IMR-90 (cell line): ENCODE measurements at regions not wholly inside any gene's neighbourhood (a gene's known extent, or its start where the extent isn't known, plus 50 kb on each side); places are given as distances from the start of the nearest gene placed in this dataset.

Experiments used
- ATAC-seq: fragments of 200-7000 bp; cut with Tn5 transposase; 2 replicates; pipeline ENCODE4 v1.9.1; 2020; ENCODE audit warnings: low read depth, mild to moderate bottlenecking, moderate library complexity
- BruUV-seq: library from RNA; stranded (reverse); fragments of 400-500 nt; replicated peaks from 2 replicates; lab custom pipeline; 2021; lab: Mats Ljungman, UMichigan
- CTCF ChIA-PET: fragments of 300-600 bp; formaldehyde crosslinking; extraction: SDS; loops from one replicate; lab custom pipeline; 2021; ENCODE audit warnings: antibody characterized with exemption; lab: Yijun Ruan, JAX
- POLR2A ChIA-PET: fragments of 300-600 bp; sonication (Branson Sonifier 250); formaldehyde crosslinking; loops from one replicate; lab custom pipeline; 2022; ENCODE audit warnings: antibody characterized with exemption; ENCODE audit not compliant: unreplicated experiment; lab: Charles Lee
- DNase-seq: peaks from one replicate; pipeline ENCODE4 v3.0.0; 2013
- H2AFZ ChIP-seq: replicated peaks from 2 replicates; pipeline ENCODE3; 2013; ENCODE audit warnings: low read length, mild to moderate bottlenecking; ENCODE audit not compliant: poor library complexity
- H2AK5ac ChIP-seq: 2 replicates; pipeline ENCODE4 v1.6.1; 2013; ENCODE audit warnings: low read depth, low read length, inconsistent platforms
- H2AK9ac ChIP-seq: replicated peaks from 2 replicates; pipeline ENCODE3; 2013; ENCODE audit warnings: mild to moderate bottlenecking, low read depth, low read length, moderate library complexity; ENCODE audit not compliant: poor library complexity
- H2BK120ac ChIP-seq: 2 replicates; pipeline ENCODE4 v1.6.1; 2013; ENCODE audit warnings: low read depth, low read length, inconsistent platforms
- H2BK15ac ChIP-seq: 3 replicates; pipeline ENCODE4 v1.6.1; 2013; ENCODE audit warnings: low read depth, low read length, inconsistent platforms
- H2BK20ac ChIP-seq: 2 replicates; pipeline ENCODE4 v1.6.1; 2013; ENCODE audit warnings: low read depth, mild to moderate bottlenecking, inconsistent platforms, low read length, moderate library complexity
- H2BK5ac ChIP-seq: 2 replicates; pipeline ENCODE4 v1.6.1; 2013; ENCODE audit warnings: mild to moderate bottlenecking, low read depth, low read length, inconsistent platforms; ENCODE audit not compliant: poor library complexity, severe bottlenecking
- H3K14ac ChIP-seq: replicated peaks from 2 replicates; pipeline ENCODE4 v1.6.1; 2013; ENCODE audit warnings: low read depth, low read length, inconsistent platforms
- H3K18ac ChIP-seq: 2 replicates; pipeline ENCODE4 v1.6.1; 2013; ENCODE audit warnings: low read depth, low read length, control low read depth
- H3K23ac ChIP-seq: 2 replicates; pipeline ENCODE4 v1.6.1; 2013; ENCODE audit warnings: low read depth, low read length, inconsistent platforms
- H3K27ac ChIP-seq: 2 replicates; pipeline ENCODE4 v1.5.1; 2013; ENCODE audit warnings: mild to moderate bottlenecking, control low read depth, low read length; ENCODE audit not compliant: insufficient read depth
- H3K27me3 ChIP-seq: 2 replicates; pipeline ENCODE4 v1.6.1; 2013; ENCODE audit warnings: low read length; ENCODE audit not compliant: control insufficient read depth, insufficient read depth
- H3K36me3 ChIP-seq: 2 replicates; pipeline ENCODE4 v1.6.1; 2013; ENCODE audit warnings: low read length, mixed read lengths; ENCODE audit not compliant: control insufficient read depth, insufficient read depth
- H3K4ac ChIP-seq: 2 replicates; pipeline ENCODE4 v1.6.1; 2013; ENCODE audit warnings: low read depth, low read length, inconsistent platforms
- H3K4me1 ChIP-seq: 2 replicates; pipeline ENCODE4 v1.6.1; 2013; ENCODE audit warnings: low read length, mixed read lengths; ENCODE audit not compliant: control insufficient read depth, insufficient read depth
- H3K4me2 ChIP-seq: 2 replicates; pipeline ENCODE4 v1.6.1; 2013; ENCODE audit warnings: low read depth, mild to moderate bottlenecking, control low read depth, low read length, moderate library complexity
- H3K4me3 ChIP-seq: 2 replicates; pipeline ENCODE4 v1.5.1; 2013; ENCODE audit warnings: low read depth, mild to moderate bottlenecking, control low read depth, low read length, moderate library complexity; ENCODE audit not compliant: insufficient read depth
- H3K56ac ChIP-seq: 2 replicates; pipeline ENCODE4 v1.6.1; 2013; ENCODE audit warnings: low read length, inconsistent platforms; ENCODE audit not compliant: insufficient read depth; ENCODE audit errors: extremely low read depth
- H3K79me1 ChIP-seq, 2 experiments: 2 replicates each; pipeline ENCODE4 v1.6.1; 2013; ENCODE audit warnings: low read length in 2 of 2, inconsistent platforms in 1 of 2, low read depth in 1 of 2
- H3K9ac ChIP-seq: 2 replicates; pipeline ENCODE4 v1.6.1; 2013; ENCODE audit warnings: low read depth, low read length, control low read depth
- H3K9me1 ChIP-seq: 2 replicates; pipeline ENCODE4 v1.6.1; 2013; ENCODE audit warnings: low read length, inconsistent platforms; ENCODE audit not compliant: insufficient read depth
- H3K9me3 ChIP-seq: 2 replicates; pipeline ENCODE4 v1.6.1; 2013; ENCODE audit warnings: low read length; ENCODE audit not compliant: control insufficient read depth, insufficient read depth
- H4K20me1 ChIP-seq: 2 replicates; pipeline ENCODE4 v1.6.1; 2013; ENCODE audit warnings: low read length, inconsistent platforms; ENCODE audit not compliant: insufficient read depth
- H4K5ac ChIP-seq: 2 replicates; pipeline ENCODE4 v1.6.1; 2013; ENCODE audit warnings: mild to moderate bottlenecking, low read depth, low read length, control low read depth
- H4K8ac ChIP-seq, 2 experiments: 2 replicates each; pipeline ENCODE4 v1.6.1; 2013; ENCODE audit warnings: low read depth in 2 of 2, low read length in 2 of 2, control low read depth in 1 of 2, inconsistent platforms in 1 of 2
- H4K91ac ChIP-seq: 2 replicates; pipeline ENCODE4 v1.6.1; 2013; ENCODE audit warnings: low read depth, low read length, inconsistent platforms; ENCODE audit not compliant: insufficient read depth
- CEBPB ChIP-seq: IDR thresholded peaks from 2 replicates; pipeline ENCODE4 v1.6.1; 2012; ENCODE audit warnings: low read depth, low read length, improper control_type of control experiment
- CTCF ChIP-seq: conservative IDR thresholded peaks from 2 replicates; pipeline ENCODE4 v1.5.1; 2012; ENCODE audit warnings: mild to moderate bottlenecking, low read depth, low read length, improper control_type of control experiment
- FOS ChIP-seq: fragments of 150-350 bp; IDR thresholded peaks from 2 replicates; pipeline ENCODE4 v1.6.1; 2016; ENCODE audit warnings: low read depth, low read length
- MXI1 ChIP-seq: IDR thresholded peaks from 2 replicates; pipeline ENCODE4 v1.6.1; 2012; ENCODE audit warnings: low read depth, mild to moderate bottlenecking, low read length, moderate library complexity, borderline replicate concordance
- POLR2A ChIP-seq: IDR thresholded peaks from 2 replicates; pipeline ENCODE4 v1.6.1; 2012; ENCODE audit warnings: mild to moderate bottlenecking, low read depth, low read length
- WGBS, 2 experiments: methylation state at CpG; one replicate each; pipeline versions ENCODE4 v1.1.5 to v1.1.7; 2013; ENCODE audit warnings: missing lambda C conversion rate in 2 of 2; ENCODE audit not compliant: insufficient read length in 1 of 2; ENCODE audit errors: extremely low coverage in 2 of 2; 5-methylcytosine and 5-hydroxymethylcytosine counted together
- dilution Hi-C: fragments of 300-500 bp; cut with HindIII; formaldehyde crosslinking; loops from one replicate; pipeline ENCODE4 v1.14.3; 2018; ENCODE audit warnings: low sequenced_read_pairs; ENCODE audit not compliant: unreplicated experiment
- in situ Hi-C: fragments of 300-500 bp; cut with MboI; formaldehyde crosslinking; loops from 3 replicates; pipeline ENCODE4 v1.14.3; 2019; ENCODE audit warnings: low sequenced_read_pairs, inconsistent platforms, mixed read lengths
- intact Hi-C: fragments of 100-400 bp; cut with micrococcal nuclease; formaldehyde crosslinking; loops from 2 replicates; pipeline ENCODE4 v1.10.0; 2022

- BruUV-seq, result no TSS peak
- Histone ChIP-seq H3K9me3 (no peaks in the 10 kb centered on the region), H3K36me3 (no peaks in the 10 kb centered on the region), H2BK5ac (no peak overlapping the region), H2AFZ (no peak overlapping the region), H2BK120ac (no peak overlapping the region), H3K9me1 (no peaks in the 10 kb centered on the region), H2AK5ac (no peak overlapping the region), H2BK20ac (no peak overlapping the region), H3K4me3 (no peak overlapping the region), H3K4me1 (no peaks in the 10 kb centered on the region), H3K9ac (no peak overlapping the region), H4K5ac (no peak overlapping the region), H3K18ac (no peak overlapping the region), H3K4me2 (no peak overlapping the region), H3K79me1 (no peaks in the 10 kb centered on the region), H4K91ac (no peak overlapping the region), H4K8ac (no peak overlapping the region), H3K14ac (no peak overlapping the region), H2BK15ac (no peak overlapping the region), H2AK9ac (no peak overlapping the region), H3K27me3 (no peaks in the 10 kb centered on the region), H3K56ac (no peak overlapping the region), H4K20me1 (no peaks in the 10 kb centered on the region), H3K27ac (no peak overlapping the region), H3K4ac (no peak overlapping the region), H3K23ac (no peak overlapping the region)
- ChIA-PET POLR2A (interaction anchor here (0.8 kb wide), 1 partner anchor 626 kb away, joined by 3 read pairs; no protein-coding TSS in a partner anchor), CTCF (no interaction called here)
- dilution Hi-C loops (no loop called here), intact Hi-C loops (no loop called here), in situ Hi-C loops (no loop called here)
- ATAC-seq (no peak), DNase-seq (no peak)
- WGBS, 2 experiments, result no CpG with 5 or more reads among the region's 1 CpG
- no peak for TF ChIP-seq CEBPB
- no peak for TF ChIP-seq CTCF
- TF ChIP-seq POLR2A, result no peak
- TF ChIP-seq MXI1, result no peak
- no peak for TF ChIP-seq FOS
These were observed 513.9 kb downstream of the OMA1 start for GRCh38 chr1:58032611-58033073.
